Stimulated activated CD8-positive, alpha-beta memory T cell treated with anti-CD3 and anti-CD28 coated beads, Interleukin-4, amount 100 ng/mL, for 48 hours (primary cell): ENCODE measurements at regions not wholly inside any gene's neighbourhood (a gene's known extent, or its start where the extent isn't known, plus 50 kb on each side); places are given as distances from the start of the nearest gene placed in this dataset.
"Not testable (repeated sequence)": the region's sequence is repeated elsewhere in the genome, so short reads cannot be mapped to it uniquely, and the experiment has no call there.

Source experiments
- DNase-seq: peaks from one replicate; pipeline ENCODE4 v3.0.0-alpha.2; 2020

DNA sequence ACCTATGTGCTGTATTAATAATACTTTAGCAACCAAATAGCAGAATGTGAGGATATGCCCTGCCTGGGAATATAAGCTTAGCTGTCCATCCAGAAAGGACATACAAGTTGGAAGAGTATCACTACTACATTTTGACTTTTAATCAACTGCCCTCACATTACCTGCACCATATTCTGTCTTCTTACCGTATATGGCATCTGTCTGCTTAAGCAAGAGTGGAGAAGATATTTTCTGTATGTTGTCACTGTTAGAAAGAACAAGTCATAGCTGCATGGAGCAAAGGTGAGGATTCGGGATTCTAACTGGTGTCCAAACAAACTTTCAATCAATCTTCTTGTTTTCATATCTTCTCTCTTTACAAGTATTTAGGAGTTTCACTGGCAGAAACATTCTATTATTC, 929.5 kb upstream of the ROBO1 start:
- DNase-seq: no peak

GRCh38 chr3:80696280-80696679, 928.5 kb upstream of the ROBO1 start:
- no peak for DNase-seq

GRCh38 chr3:80688814-80689213, 921.0 kb upstream of the ROBO1 start:
- DNase-seq: no peak

DNA sequence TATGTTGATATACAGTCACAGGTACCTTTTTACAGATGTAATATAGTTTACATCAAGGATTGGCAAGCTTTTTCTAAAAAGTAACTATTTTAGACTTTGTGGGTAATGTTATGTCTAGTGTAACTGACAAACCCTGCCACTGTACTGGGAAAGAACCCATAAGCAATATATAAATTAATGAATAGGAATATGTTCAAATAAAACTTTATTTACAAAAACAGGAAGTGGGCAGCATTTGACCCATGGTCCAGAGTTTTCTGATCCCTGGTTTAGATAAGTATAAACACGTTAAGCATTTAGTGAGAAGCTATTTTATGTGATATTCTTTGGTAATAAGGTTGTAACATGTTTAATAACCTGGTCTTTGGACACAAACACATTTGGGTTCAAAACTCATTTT, 915.2 kb upstream of the ROBO1 start:
- DNase-seq: no peak

- no peak for DNase-seq
These were observed 914.4 kb upstream of the ROBO1 start for GRCh38 chr3:80682235-80682634.

DNA sequence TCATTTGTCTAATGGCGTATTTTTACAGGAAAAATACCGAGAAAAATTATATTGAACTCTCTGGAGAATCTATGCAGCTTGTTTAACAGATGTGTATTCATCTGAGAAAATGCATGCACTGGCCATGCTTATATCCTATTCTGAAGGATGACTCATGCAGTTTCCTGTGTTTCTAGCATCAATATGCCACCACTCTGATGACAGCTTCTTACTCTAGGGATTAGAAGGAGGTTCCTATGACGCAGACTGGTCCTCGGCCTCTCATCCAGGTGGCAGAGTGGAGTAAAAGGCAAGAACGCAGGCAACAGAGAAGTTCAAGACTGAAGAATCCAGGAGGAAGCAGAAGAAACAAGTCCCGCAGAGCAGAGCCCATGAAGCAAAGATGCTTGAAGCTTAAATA, 910.0 kb upstream of the ROBO1 start:
- no peak for DNase-seq

DNA sequence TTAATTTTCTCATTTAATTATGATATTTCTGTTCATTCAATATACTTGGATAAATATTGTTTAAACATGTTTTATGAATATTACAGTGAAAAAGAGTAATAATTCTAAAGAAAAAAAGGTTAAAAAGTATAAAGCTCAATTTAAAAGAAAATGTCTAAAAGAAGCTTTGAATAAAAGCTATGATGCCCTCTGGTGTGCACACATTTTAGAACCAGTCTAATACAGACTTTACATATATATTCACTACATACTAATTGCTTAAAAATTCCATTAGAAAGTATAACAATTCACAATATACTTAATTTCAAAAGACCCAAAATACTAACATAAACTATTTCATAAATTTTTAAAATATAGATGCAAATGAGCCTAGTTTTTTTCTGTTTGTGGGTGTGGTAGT, 909.1 kb upstream of the ROBO1 start:
- no peak for DNase-seq

- no peak for DNase-seq
These were observed 908.5 kb upstream of the ROBO1 start for GRCh38 chr3:80676261-80676660.

DNA sequence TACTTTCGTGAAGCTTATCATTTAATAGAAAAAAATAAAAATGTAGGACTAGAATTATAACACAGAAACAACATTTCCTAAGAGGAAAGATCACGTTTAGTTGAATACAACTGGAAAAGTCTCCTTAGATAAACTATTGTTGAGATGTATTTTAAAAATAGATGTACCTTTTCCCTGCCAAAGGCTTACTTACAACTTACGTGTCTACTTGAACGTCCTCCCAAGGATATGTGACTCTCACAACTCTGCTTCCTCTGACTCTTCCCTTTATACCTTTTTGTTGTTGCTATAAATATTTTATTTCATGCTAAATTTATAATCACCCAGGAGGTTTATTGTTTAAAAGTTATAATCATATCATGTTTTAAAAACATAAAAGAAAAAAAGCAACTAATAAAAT, 908.0 kb upstream of the ROBO1 start:
- DNase-seq: no peak

DNA sequence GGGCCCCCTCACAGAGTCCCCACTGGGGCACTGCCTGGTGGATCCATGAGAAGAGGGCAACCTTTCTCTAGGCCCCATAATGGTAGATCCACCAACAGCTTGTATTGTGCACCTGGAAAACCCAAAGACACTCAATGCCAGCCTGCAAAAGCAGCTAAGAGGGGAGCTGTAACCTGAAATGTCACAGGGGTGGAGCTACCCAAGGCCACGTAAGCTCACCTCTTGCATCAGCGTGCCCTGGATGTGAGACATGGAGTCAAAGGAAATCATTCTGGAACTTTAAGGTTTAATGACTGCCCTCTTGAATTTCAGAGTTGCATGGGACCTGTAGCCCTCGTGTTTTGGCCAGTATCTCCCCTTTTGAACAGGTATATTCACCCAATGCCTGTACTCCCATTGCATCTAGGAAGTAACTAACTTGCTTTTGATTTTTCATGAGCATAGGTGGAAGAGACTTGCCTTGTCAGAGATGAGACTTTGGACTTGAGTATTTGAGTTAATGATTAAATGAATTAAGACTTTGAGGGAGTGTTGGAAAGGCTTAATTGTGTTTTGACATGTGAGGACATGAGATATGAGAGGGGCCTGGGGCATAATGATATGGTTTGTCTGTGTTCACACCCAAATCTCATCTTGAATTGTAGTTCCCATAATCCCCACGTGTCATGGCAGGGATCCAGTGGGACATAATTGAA, 900.9 kb upstream of the ROBO1 start:
- DNase-seq: no peak

DNA sequence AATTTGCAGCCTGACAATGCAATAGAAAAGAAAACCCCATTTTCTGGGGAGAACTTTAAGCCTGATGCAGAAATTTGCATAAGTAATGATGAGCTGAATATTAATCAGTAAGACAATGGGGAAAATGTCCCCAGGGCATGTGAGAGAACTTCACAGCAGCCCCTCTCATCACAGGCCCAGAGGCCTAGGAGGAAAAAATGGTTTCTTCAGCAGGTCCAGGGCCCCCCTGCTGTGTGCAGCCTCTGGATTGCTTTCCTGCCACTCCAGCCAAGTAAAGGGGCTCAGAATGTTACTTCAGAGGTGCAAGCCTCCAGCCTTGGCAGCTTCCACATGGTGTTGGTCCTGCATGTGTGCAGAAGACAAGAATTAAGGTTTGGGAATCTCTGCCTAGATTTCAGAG, 900.3 kb upstream of the ROBO1 start:
- no peak for DNase-seq

- no peak for DNase-seq
These were observed 895.6 kb upstream of the ROBO1 start for GRCh38 chr3:80663426-80663825.

DNA sequence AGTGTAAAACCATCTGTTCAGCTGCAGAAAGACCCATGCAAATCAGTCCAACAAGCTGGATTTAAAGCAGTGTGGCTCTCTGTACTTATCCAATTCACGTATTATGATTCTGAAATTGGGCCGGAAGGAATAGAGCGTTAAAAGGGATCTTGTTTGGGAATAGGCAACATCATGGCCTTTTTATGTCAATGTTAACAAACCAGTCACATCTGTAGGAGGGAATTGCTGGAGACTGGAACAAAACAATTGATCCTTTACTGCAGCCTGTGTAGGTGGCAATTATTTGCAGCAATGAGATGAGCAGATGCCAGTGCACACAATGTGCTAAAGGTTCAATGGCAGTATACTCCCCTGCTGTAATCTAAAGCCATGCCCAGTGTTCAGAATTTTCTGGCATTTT, 887.4 kb upstream of the ROBO1 start:
- no peak for DNase-seq

DNA sequence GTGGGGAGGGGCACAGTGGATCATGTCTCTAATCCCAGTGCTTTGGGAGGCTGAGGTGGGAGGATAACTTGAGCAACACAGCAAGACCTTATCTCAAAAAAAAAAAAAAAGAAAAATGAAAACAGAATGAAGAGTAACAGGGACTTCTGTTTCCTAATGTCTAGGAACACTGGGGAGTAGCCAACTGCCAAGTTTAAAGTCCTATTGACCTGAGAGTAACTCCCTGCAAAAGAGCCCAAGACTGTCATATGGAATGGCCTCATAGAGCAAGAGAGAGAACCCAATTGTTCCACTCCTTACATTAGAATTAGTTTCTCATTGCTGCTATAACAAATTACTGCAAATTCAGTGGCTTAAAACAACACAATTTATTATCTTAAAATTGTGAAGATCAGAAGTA, 881.4 kb upstream of the ROBO1 start:
- no peak for DNase-seq

DNA sequence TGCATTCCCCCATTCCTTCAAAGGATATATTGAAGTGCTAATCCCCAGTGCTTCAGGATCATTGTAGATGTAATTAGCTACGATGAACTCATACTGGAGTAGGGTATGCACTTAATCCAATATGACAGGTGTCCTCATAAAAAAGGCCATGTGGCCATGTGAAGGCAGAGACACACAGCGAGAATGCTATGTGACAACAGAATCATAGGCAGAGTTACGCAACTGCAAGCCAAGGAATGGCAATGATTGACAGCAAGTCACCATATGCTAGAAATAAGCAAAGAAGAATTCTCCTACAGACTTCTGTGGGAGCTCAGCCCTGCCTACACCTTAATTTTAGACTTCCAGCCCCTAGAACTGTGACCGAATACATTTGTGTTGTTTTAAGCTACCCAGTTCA, 875.6 kb upstream of the ROBO1 start:
- DNase-seq: no peak

GRCh38 chr3:80618295-80619256, 850.8 kb upstream of the ROBO1 start:
- DNase-seq: no peak

DNA sequence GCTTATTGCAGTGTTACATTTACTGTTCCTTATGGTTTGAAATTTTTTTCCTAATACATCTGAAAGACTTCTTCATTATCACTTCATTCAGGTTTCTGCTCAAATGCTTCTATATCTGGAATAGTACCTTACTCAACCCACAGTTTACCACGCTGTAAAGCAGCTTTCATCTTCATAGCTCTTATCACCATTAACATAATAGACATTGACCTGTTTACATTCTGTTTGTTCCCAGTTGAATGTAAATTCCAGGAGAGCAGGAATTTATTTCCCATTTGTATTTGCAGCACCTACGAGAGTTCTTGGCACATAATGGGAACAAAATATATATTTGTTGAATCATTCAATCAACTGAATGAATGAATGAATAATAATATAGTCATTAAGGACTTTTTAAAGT, 844.6 kb upstream of the ROBO1 start:
- no peak for DNase-seq

GRCh38 chr3:80608072-80608471, 840.3 kb upstream of the ROBO1 start:
- not testable (repeated sequence) for DNase-seq

GRCh38 chr3:80606073-80606472, 838.3 kb upstream of the ROBO1 start:
- DNase-seq: no peak

- no peak for DNase-seq
These were observed 833.7 kb upstream of the ROBO1 start for GRCh38 chr3:80601479-80601878.

DNA sequence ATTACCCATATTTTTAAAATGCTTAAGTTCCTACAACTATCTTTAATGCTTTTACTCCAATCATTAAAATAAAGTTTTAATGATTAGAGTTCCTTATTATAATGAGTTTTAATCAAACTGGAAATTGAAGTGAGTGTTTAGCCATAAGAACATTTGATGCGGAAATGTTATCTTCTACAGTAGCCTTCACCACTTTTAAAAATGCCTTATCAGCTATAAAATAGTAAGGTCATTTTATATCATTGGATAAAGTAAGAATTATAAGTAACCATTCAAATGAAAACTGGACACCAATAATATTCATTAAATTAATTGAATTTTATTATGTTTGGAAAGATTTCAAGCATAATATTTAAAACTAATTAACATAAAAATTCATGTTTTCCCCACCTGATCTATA, 825.0 kb upstream of the ROBO1 start:
- DNase-seq: no peak

DNA sequence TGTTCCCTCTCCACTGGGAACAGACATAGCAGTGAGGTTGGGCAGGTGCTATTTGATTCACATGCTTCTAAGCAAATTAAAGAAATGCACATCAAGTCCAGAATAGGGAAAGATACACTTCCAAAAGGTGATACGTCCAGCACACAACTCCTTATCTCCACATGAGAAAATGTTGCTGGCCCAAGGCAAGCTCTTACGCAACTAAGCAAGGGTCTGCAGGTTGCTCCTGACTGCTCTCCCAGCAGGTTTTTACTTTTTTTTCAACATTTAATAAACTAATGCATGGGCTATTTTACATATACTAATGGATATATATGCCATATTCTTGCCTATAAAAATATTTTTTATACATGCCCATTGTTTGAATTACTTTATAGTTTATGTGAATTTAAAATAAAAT, 818.5 kb upstream of the ROBO1 start:
- no peak for DNase-seq

DNA sequence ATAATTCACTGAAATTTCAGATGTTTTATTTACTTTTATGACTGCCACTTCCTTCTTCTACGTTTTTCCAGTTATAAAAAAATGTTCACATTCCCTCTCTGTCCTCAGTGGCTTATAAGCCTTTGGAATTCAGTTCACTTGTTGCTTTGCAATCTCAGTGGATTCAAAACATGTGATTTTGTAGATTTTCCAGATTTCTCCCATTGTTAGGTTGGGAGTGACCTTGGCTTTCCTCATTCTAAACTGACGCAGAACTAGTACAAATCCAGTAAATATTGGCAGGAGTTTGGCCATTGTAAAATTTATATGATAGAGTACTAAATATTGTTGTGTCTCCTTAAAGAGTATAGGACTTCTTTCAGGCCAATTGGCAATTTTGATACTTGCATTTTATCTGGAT, 812.3 kb upstream of the ROBO1 start:
- DNase-seq: no peak

GRCh38 chr3:80564391-80564790, 796.6 kb upstream of the ROBO1 start:
- DNase-seq: no peak
